Stomach (tissue), 4 donors: ENCODE measurements at regions not wholly inside any gene's neighbourhood (a gene's known extent, or its start where the extent isn't known, plus 50 kb on each side); places are given as distances from the start of the nearest gene placed in this dataset.

ENCODE experiments used
- POLR2A ChIP-seq, 4 donors: fragments of 450-650 bp; IDR thresholded peaks; one replicate each; pipeline ENCODE4 v1.6.1; 2016; ENCODE audit warnings: antibody characterized with exemption in 4 of 4, control low read depth in 2 of 4, mild to moderate bottlenecking in 1 of 4, moderate library complexity in 1 of 4
- POLR2AphosphoS5 ChIP-seq, 3 donors: sonication (generic); formaldehyde crosslinking; IDR thresholded peaks; one replicate each; pipeline ENCODE4 v1.6.1; 2016; ENCODE audit warnings: antibody characterized with exemption in 3 of 3
- TF ChIP-seq, protein P1 (sequence below), 7 experiments: fragments of 450-650 bp in 4 of 7; fragments of 200-600 bp in 3 of 7; sonication (generic) in 3 of 7; IDR thresholded peaks; one replicate each; pipeline ENCODE4 v1.5.1; 2016 to 2019; ENCODE audit warnings: antibody characterized with exemption in 7 of 7, control low read depth in 2 of 7, mild to moderate bottlenecking in 1 of 7

- no peak for TF ChIP-seq POLR2A (IDR thresholded peaks at IDR 0.05)
- TF ChIP-seq, protein P1, sequence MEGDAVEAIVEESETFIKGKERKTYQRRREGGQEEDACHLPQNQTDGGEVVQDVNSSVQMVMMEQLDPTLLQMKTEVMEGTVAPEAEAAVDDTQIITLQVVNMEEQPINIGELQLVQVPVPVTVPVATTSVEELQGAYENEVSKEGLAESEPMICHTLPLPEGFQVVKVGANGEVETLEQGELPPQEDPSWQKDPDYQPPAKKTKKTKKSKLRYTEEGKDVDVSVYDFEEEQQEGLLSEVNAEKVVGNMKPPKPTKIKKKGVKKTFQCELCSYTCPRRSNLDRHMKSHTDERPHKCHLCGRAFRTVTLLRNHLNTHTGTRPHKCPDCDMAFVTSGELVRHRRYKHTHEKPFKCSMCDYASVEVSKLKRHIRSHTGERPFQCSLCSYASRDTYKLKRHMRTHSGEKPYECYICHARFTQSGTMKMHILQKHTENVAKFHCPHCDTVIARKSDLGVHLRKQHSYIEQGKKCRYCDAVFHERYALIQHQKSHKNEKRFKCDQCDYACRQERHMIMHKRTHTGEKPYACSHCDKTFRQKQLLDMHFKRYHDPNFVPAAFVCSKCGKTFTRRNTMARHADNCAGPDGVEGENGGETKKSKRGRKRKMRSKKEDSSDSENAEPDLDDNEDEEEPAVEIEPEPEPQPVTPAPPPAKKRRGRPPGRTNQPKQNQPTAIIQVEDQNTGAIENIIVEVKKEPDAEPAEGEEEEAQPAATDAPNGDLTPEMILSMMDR (IDR thresholded peaks at IDR 0.05), result no peak
- no peak for TF ChIP-seq POLR2AphosphoS5 (IDR thresholded peaks at IDR 0.05)
These were observed 531.6 kb upstream of the HS3ST5 start for GRCh38 chr6:114874410-114874809.
